Caco-2 (cell line): ENCODE measurements at regions not wholly inside any gene's neighbourhood (a gene's known extent, or its start where the extent isn't known, plus 50 kb on each side); places are given as distances from the start of the nearest gene placed in this dataset.

Experiments used
- BruUV-seq: library from RNA; stranded (reverse); fragments of 400-500 nt; replicated peaks from 2 replicates; lab custom pipeline; 2021; lab: Mats Ljungman, UMichigan
- CTCF ChIA-PET: fragments of 300-600 bp; sonication (Branson Sonifier 250); formaldehyde crosslinking; loops from one replicate; lab custom pipeline; 2022; ENCODE audit warnings: antibody characterized with exemption; lab: Charles Lee
- POLR2A ChIA-PET: fragments of 300-600 bp; sonication (Branson Sonifier 250); formaldehyde crosslinking; loops from one replicate; lab custom pipeline; 2022; ENCODE audit warnings: antibody characterized with exemption; lab: Charles Lee
- DNase-seq, 2 experiments: peaks; one replicate each; pipeline versions ENCODE4 v3.0.0 to v3.0.0-alpha.2; 2020 to 2022
- H3K27me3 ChIP-seq: replicated peaks from 2 replicates; pipeline ENCODE4 v1.6.0; 2011; ENCODE audit warnings: low read length; ENCODE audit not compliant: control insufficient read depth, insufficient read depth
- H3K36me3 ChIP-seq: 2 replicates; pipeline ENCODE4 v1.5.1; 2011; ENCODE audit warnings: low read length; ENCODE audit not compliant: control insufficient read depth, insufficient read depth
- H3K4me1 ChIP-seq: fragments of 250-450 bp; sonication (Bioruptor Pico); 2 replicates; pipeline ENCODE4 v1.5.1; 2020; ENCODE audit warnings: mild to moderate bottlenecking
- H3K4me3 ChIP-seq: 2 replicates; pipeline ENCODE4 v1.5.1; 2011; ENCODE audit warnings: low read depth, mild to moderate bottlenecking, control low read depth, low read length
- H3K9me3 ChIP-seq: fragments of 250-450 bp; sonication (Bioruptor Pico); 2 replicates; pipeline ENCODE4 v1.5.1; 2020; ENCODE audit warnings: mild to moderate bottlenecking, moderate library complexity
- H3K27ac Mint-ChIP-seq: one replicate; pipeline ENCODE4 v1.8.0; 2022; ENCODE audit warnings: mixed read lengths; ENCODE audit not compliant: unreplicated experiment
- H3K27me3 Mint-ChIP-seq: one replicate; pipeline ENCODE4 v1.8.0; 2022; ENCODE audit warnings: mixed read lengths; ENCODE audit not compliant: insufficient read depth, unreplicated experiment
- H3K36me3 Mint-ChIP-seq: one replicate; pipeline ENCODE4 v1.8.0; 2022; ENCODE audit warnings: mild to moderate bottlenecking, mixed read lengths; ENCODE audit not compliant: insufficient read depth, unreplicated experiment
- H3K4me1 Mint-ChIP-seq: one replicate; pipeline ENCODE4 v1.8.0; 2022; ENCODE audit warnings: low read depth, mixed read lengths; ENCODE audit not compliant: unreplicated experiment
- H3K4me3 Mint-ChIP-seq: one replicate; pipeline ENCODE4 v1.8.0; 2022; ENCODE audit warnings: mild to moderate bottlenecking, moderate library complexity, mixed read lengths; ENCODE audit not compliant: unreplicated experiment
- H3K9me3 Mint-ChIP-seq: one replicate; pipeline ENCODE4 v1.8.0; 2022; ENCODE audit warnings: mixed read lengths; ENCODE audit not compliant: unreplicated experiment
- CTCF ChIP-seq, 2 experiments: fragments of 200-600 bp in 1 of 2; IDR thresholded peaks; 1 replicate in 1 of 2; 2 replicates in 1 of 2; pipeline versions ENCODE4 v1.5.1 to v1.8.0; 2011 to 2022; ENCODE audit warnings: antibody characterized with exemption in 1 of 2, control low read depth in 1 of 2, inconsistent platforms in 1 of 2, low read depth in 1 of 2, low read length in 1 of 2, mild to moderate bottlenecking in 1 of 2, moderate library complexity in 1 of 2; ENCODE audit not compliant: insufficient read depth in 1 of 2, severe bottlenecking in 1 of 2, unreplicated experiment in 1 of 2
- intact Hi-C: fragments of 100-400 bp; cut with micrococcal nuclease; formaldehyde crosslinking; loops from one replicate; pipeline ENCODE4 v1.10.0; 2022; ENCODE audit not compliant: unreplicated experiment

GRCh38 chr7:32410545-32410944, 79.6 kb downstream of the LSM5 start:
- H3K27ac Mint-ChIP-seq: no peak overlapping the region
- Histone ChIP-seq H3K4me3 (no peak overlapping the region), H3K4me1 (no peaks in the 10 kb centered on the region), H3K36me3 (no peaks in the 10 kb centered on the region), H3K9me3 (no peaks in the 10 kb centered on the region), H3K27me3 (no peaks in the 10 kb centered on the region)
- no peak overlapping the region for H3K4me3 Mint-ChIP-seq
- intact Hi-C loops: no loop called here
- no peaks in the 10 kb centered on the region for H3K4me1 Mint-ChIP-seq
- no peaks in the 10 kb centered on the region for H3K9me3 Mint-ChIP-seq
- H3K36me3 Mint-ChIP-seq: no peaks in the 10 kb centered on the region
- H3K27me3 Mint-ChIP-seq: peaks cover 6% of the 10 kb centered on the region
- TF ChIP-seq CTCF (IDR thresholded peaks at IDR 0.05; ENCODE audit: insufficient read depth in 1 of 2, low read depth in 1 of 2, low read length in 1 of 2, severe bottlenecking in 1 of 2, unreplicated experiment in 1 of 2): no peak
- CTCF ChIA-PET: no interaction called here
- no peak for DNase-seq
- no TSS peak for BruUV-seq
- POLR2A ChIA-PET: no interaction called here

- Mint-ChIP-seq H3K27ac (no peak overlapping the region), H3K27me3 (peaks cover 9% of the 10 kb centered on the region), H3K4me1 (no peaks in the 10 kb centered on the region), H3K36me3 (no peaks in the 10 kb centered on the region), H3K9me3 (no peaks in the 10 kb centered on the region), H3K4me3 (no peak overlapping the region)
- H3K27me3 ChIP-seq: no peaks in the 10 kb centered on the region; the same call in 1 of the 2 replicates
- H3K4me1 ChIP-seq: no peaks in the 10 kb centered on the region
- H3K4me3 ChIP-seq: no peak overlapping the region
- ChIA-PET POLR2A (no interaction called here), CTCF (no interaction called here)
- BruUV-seq: no TSS peak
- no peaks in the 10 kb centered on the region for H3K36me3 ChIP-seq
- intact Hi-C loops: no loop called here
- no peak for DNase-seq
- H3K9me3 ChIP-seq: no peaks in the 10 kb centered on the region
- TF ChIP-seq CTCF (IDR thresholded peaks at IDR 0.05; ENCODE audit: insufficient read depth in 1 of 2, low read depth in 1 of 2, low read length in 1 of 2, severe bottlenecking in 1 of 2, unreplicated experiment in 1 of 2): no peak
These were observed 83.8 kb downstream of the LSM5 start for GRCh38 chr7:32406386-32406785.

DNA sequence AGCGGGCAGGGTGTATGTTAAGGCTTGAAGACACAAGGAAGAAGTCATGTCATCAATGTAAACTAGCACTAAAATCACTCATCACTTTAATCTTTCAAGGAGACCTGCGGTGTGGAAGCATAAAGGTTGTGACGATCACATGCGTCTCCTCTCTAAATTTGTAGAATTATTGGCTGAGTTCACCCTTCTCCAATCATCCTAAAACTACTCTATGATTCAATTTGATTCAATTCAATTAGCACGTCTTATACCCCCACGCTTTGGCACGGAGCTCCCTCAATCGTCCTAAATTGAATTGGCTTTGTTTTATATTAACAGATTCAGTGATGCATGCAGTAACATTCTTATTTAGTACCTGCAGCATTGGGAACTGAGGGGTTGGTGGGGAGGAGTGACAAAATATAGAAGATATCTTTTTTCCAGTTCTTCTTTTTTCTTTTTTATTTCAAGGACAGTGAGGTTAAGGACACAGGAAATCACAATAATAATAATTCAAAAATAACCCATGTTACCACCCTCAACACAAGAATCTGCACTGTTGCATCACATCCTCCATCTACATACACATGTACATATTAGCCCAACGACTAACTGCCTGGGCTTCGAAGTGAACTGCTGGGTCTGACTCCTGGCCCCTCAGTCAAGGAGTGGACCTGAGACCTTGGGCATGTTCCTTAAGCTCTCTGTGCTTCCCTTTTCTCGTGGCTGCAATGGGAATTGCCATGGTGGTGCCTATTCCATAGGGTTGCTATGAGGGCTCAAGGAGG, 86.5 kb downstream of the LSM5 start:
- H3K27me3 ChIP-seq: no peaks in the 10 kb centered on the region; the same call in 1 of the 2 replicates

More for the DNA sequence above, 86.5 kb downstream of the LSM5 start:
- Mint-ChIP-seq H3K27ac (no peak overlapping the region), H3K9me3 (no peaks in the 10 kb centered on the region), H3K4me3 (no peak overlapping the region), H3K27me3 (peaks cover 13% of the 10 kb centered on the region), H3K36me3 (no peaks in the 10 kb centered on the region), H3K4me1 (no peaks in the 10 kb centered on the region)
- Histone ChIP-seq H3K4me3 (no peak overlapping the region), H3K4me1 (no peaks in the 10 kb centered on the region), H3K36me3 (no peaks in the 10 kb centered on the region), H3K9me3 (no peaks in the 10 kb centered on the region)
- intact Hi-C loops: no loop called here
- no peak for TF ChIP-seq CTCF (IDR thresholded peaks at IDR 0.05; ENCODE audit: insufficient read depth in 1 of 2, low read depth in 1 of 2, low read length in 1 of 2, severe bottlenecking in 1 of 2, unreplicated experiment in 1 of 2)
- DNase-seq: no peak
- ChIA-PET POLR2A (no interaction called here), CTCF (no interaction called here)
- no TSS peak for BruUV-seq
